PC-9 (cell line): ENCODE measurements at regions not wholly inside any gene's neighbourhood (a gene's known extent, or its start where the extent isn't known, plus 50 kb on each side); places are given as distances from the start of the nearest gene placed in this dataset.

Source experiments
- EZH2 ChIP-seq: fragments of 200-600 bp; sonication (generic); IDR thresholded peaks from 2 replicates; pipeline ENCODE4 v1.8.0; 2017; ENCODE audit warnings: antibody characterized with exemption, low read depth
- TF ChIP-seq, protein P1 (sequence below): fragments of 200-600 bp; sonication (generic); conservative IDR thresholded peaks from 2 replicates; pipeline ENCODE4 v1.6.1; 2017; ENCODE audit warnings: mixed run types, antibody characterized with exemption, mild to moderate bottlenecking, moderate library complexity

DNA sequence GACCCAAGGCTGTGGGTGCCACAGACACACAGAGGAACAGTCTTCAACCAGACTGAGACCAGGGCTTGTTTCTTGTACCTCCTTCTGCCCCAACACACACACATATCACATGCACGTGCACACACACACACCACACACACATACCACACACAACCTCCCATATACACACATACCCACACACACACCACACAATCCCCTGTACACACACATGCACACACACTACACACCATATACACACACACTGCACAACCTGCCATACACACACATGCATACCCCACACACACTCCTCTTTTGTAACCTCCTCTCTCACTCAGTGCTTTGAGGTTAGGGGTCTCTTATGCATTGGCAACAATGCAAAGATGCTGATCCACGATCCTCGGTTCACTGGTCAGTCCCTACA lies 217.0 kb downstream of the AJAP1 start:
- no peak for TF ChIP-seq EZH2
- TF ChIP-seq, protein P1, sequence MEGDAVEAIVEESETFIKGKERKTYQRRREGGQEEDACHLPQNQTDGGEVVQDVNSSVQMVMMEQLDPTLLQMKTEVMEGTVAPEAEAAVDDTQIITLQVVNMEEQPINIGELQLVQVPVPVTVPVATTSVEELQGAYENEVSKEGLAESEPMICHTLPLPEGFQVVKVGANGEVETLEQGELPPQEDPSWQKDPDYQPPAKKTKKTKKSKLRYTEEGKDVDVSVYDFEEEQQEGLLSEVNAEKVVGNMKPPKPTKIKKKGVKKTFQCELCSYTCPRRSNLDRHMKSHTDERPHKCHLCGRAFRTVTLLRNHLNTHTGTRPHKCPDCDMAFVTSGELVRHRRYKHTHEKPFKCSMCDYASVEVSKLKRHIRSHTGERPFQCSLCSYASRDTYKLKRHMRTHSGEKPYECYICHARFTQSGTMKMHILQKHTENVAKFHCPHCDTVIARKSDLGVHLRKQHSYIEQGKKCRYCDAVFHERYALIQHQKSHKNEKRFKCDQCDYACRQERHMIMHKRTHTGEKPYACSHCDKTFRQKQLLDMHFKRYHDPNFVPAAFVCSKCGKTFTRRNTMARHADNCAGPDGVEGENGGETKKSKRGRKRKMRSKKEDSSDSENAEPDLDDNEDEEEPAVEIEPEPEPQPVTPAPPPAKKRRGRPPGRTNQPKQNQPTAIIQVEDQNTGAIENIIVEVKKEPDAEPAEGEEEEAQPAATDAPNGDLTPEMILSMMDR, result no peak
